ENCODE measurements at regions not wholly inside any gene's neighbourhood (a gene's known extent, or its start where the extent isn't known, plus 50 kb on each side); places are given as distances from the start of the nearest gene placed in this dataset.

- no peak for TF ChIP-seq CTCF (IDR thresholded peaks at IDR 0.05)
- no peak for TF ChIP-seq POLR2A (IDR thresholded peaks at IDR 0.05)
Observed at GRCh38 chr16:82476786-82477185, 150.0 kb upstream of the CDH13 start.

Measured in upper lobe of left lung (tissue), 4 donors.